K562 (cell line): ENCODE measurements at regions not wholly inside any gene's neighbourhood (a gene's known extent, or its start where the extent isn't known, plus 50 kb on each side); places are given as distances from the start of the nearest gene placed in this dataset.

Source experiments
- ATAC-seq: fragments of 200-7000 bp; cut with Tn5 transposase; 3 replicates; pipeline ENCODE4 v1.9.1; 2020; ENCODE audit warnings: moderate library complexity
- BruUV-seq: library from RNA; stranded (reverse); fragments of 400-500 nt; replicated peaks from 2 replicates; lab custom pipeline; 2021; lab: Mats Ljungman, UMichigan
- CTCF ChIA-PET: fragments of 300-600 bp; formaldehyde crosslinking; extraction: SDS; loops from one replicate; lab custom pipeline; 2021; ENCODE audit warnings: low intra/inter-chr PET ratio; lab: Yijun Ruan, JAX
- POLR2A ChIA-PET: fragments of 300-600, 350-650 bp; sonication (Branson Sonifier 250); formaldehyde crosslinking; extraction: SDS; loops from one replicate; lab custom pipeline; 2021; ENCODE audit warnings: antibody characterized with exemption, inconsistent platforms; lab: Yijun Ruan, JAX
- DNase-seq, 4 experiments: peaks; one replicate each; pipeline versions ENCODE4 v3.0.0 to v3.0.0-alpha.2; 2011 to 2018; ENCODE audit warnings: low spot score in 3 of 4, mixed read lengths in 3 of 4; ENCODE audit errors: extremely low read depth in 1 of 4
- FAIRE-seq: peaks from 2 replicates; lab custom pipeline; 2011; peaks lifted over from hg19 to GRCh38; lab: Jason Lieb, UNC
- H2AFZ ChIP-seq: 2 replicates; pipeline ENCODE4 v1.6.0; 2011; ENCODE audit warnings: low read depth, low read length, control low read depth, inconsistent platforms
- H3K27ac ChIP-seq: fragments of 200-600 bp; 3 replicates; pipeline ENCODE4 v1.8.0; 2011; ENCODE audit warnings: low read depth, mild to moderate bottlenecking, control low read depth, inconsistent platforms, low read length, moderate library complexity, mixed read lengths; ENCODE audit errors: extremely low read depth
- H3K27me3 ChIP-seq, 2 experiments: fragments of 300-600 bp in 1 of 2; 2 replicates in 1 of 2; 3 replicates in 1 of 2; pipeline versions ENCODE4 v1.6.0 to v1.8.0; 2011; ENCODE audit warnings: inconsistent platforms in 2 of 2, low read length in 2 of 2, mild to moderate bottlenecking in 1 of 2, mixed read lengths in 1 of 2, moderate library complexity in 1 of 2; ENCODE audit not compliant: control insufficient read depth in 2 of 2, insufficient read depth in 2 of 2
- H3K36me3 ChIP-seq: fragments of 300-600 bp; 3 replicates; pipeline ENCODE4 v1.8.0; 2011; ENCODE audit warnings: mild to moderate bottlenecking, low read length, inconsistent platforms; ENCODE audit not compliant: control insufficient read depth, insufficient read depth
- H3K4me1 ChIP-seq, 2 experiments: fragments of 200-600 bp in 1 of 2; replicated peaks in 1 of 2; 2 replicates in 1 of 2; 3 replicates in 1 of 2; pipeline versions ENCODE4 v1.5.1 to v1.8.0; 2011; ENCODE audit warnings: inconsistent platforms in 2 of 2, low read length in 2 of 2, mild to moderate bottlenecking in 1 of 2, mixed read lengths in 1 of 2, moderate library complexity in 1 of 2; ENCODE audit not compliant: control insufficient read depth in 2 of 2, insufficient read depth in 2 of 2
- H3K4me2 ChIP-seq: 2 replicates; pipeline ENCODE4 v1.6.1; 2011; ENCODE audit warnings: low read length, control low read depth, inconsistent platforms, mixed read lengths; ENCODE audit not compliant: insufficient read depth
- H3K4me3 ChIP-seq: fragments of 200-600 bp; sonication (generic), shearing (Covaris generic); 2 replicates; pipeline ENCODE4 v1.5.1; 2016; ENCODE audit warnings: control low read depth, inconsistent platforms
- H3K79me2 ChIP-seq: fragments of 200-600 bp; 3 replicates; pipeline ENCODE4 v1.8.0; 2011; ENCODE audit warnings: low read length, inconsistent platforms; ENCODE audit not compliant: control insufficient read depth, insufficient read depth
- H3K9ac ChIP-seq, 2 experiments: 2 replicates each; pipeline versions ENCODE4 v1.6.0 to v1.6.1; 2011; ENCODE audit warnings: low read depth in 2 of 2, low read length in 2 of 2, control low read depth in 1 of 2, inconsistent platforms in 1 of 2, mild to moderate bottlenecking in 1 of 2, mixed read lengths in 1 of 2; ENCODE audit not compliant: insufficient read depth in 1 of 2
- H3K9me1 ChIP-seq: one replicate; pipeline ENCODE4 v1.6.0; 2011; ENCODE audit warnings: inconsistent platforms, mild to moderate bottlenecking, low read length, moderate library complexity; ENCODE audit not compliant: control insufficient read depth, insufficient read depth
- H3K9me3 ChIP-seq: replicated peaks from 2 replicates; pipeline ENCODE4 v1.5.1; 2011; ENCODE audit warnings: low read depth, low read length, inconsistent platforms; ENCODE audit not compliant: control insufficient read depth, insufficient read depth
- H4K20me1 ChIP-seq: replicated peaks from 2 replicates; pipeline ENCODE4 v1.6.1; 2011; ENCODE audit warnings: low read length, inconsistent platforms, mixed read lengths; ENCODE audit not compliant: control insufficient read depth, insufficient read depth
- BACH1 ChIP-seq: fragments of 200-800 bp; sonication (Bioruptor generic); IDR thresholded peaks from 2 replicates; pipeline ENCODE4 v1.6.1; 2016; ENCODE audit warnings: missing genetic modification characterization, missing compliant biosample characterization
- GABPB2 ChIP-seq: fragments of 250-450 bp; sonication (Bioruptor Pico); conservative IDR thresholded peaks from 2 replicates; pipeline ENCODE4 v1.5.1; 2021; ENCODE audit warnings: mild to moderate bottlenecking
- LEF1 ChIP-seq: fragments of 450-650 bp; IDR thresholded peaks from 2 replicates; pipeline ENCODE4 v1.6.1; 2016; ENCODE audit warnings: mild to moderate bottlenecking
- MYBL2 ChIP-seq, 2 experiments: fragments of 450-650 bp in 1 of 2; sonication (generic) in 1 of 2; formaldehyde crosslinking in 1 of 2; IDR thresholded peaks; 2 replicates each; pipeline versions ENCODE4 v1.6.1 to v1.8.1; 2017 to 2022; ENCODE audit warnings: borderline replicate concordance in 1 of 2, inconsistent platforms in 1 of 2, low read depth in 1 of 2, mild to moderate bottlenecking in 1 of 2, missing genetic modification reagents in 1 of 2, moderate library complexity in 1 of 2
- NONO ChIP-seq, 2 experiments: fragments of 200-400 bp in 1 of 2; fragments of 450-650 bp in 1 of 2; formaldehyde crosslinking in 1 of 2; IDR thresholded peaks; 2 replicates each; pipeline ENCODE4 v1.6.1; 2017; ENCODE audit warnings: low read depth in 2 of 2, mild to moderate bottlenecking in 2 of 2, moderate library complexity in 2 of 2, low read length in 1 of 2
- PCBP1 ChIP-seq: fragments of 200-400 bp; formaldehyde crosslinking; IDR thresholded peaks from 2 replicates; pipeline ENCODE4 v1.6.1; 2018; ENCODE audit warnings: mild to moderate bottlenecking, low read depth, low read length; ENCODE audit not compliant: poor library complexity, severe bottlenecking
- POLR3A ChIP-seq: IDR thresholded peaks from 2 replicates; pipeline ENCODE4 v1.6.1; 2011; ENCODE audit warnings: borderline replicate concordance, mild to moderate bottlenecking, moderate library complexity; ENCODE audit not compliant: insufficient read length, insufficient read depth; ENCODE audit errors: extremely low read depth
- RHOXF2B ChIP-seq: fragments of 250-450 bp; sonication (Bioruptor Pico); conservative IDR thresholded peaks from 2 replicates; pipeline ENCODE4 v1.5.1; 2021
- SRF ChIP-seq, 2 experiments: fragments of 250-450, 450-650 bp in 1 of 2; sonication (Bioruptor Pico) in 1 of 2; sonication (generic) in 1 of 2; formaldehyde crosslinking; IDR thresholded peaks; 2 replicates each; pipeline versions ENCODE4 v1.5.0 to v1.5.1; 2020 to 2022; ENCODE audit warnings: mild to moderate bottlenecking in 1 of 2, missing genetic modification reagents in 1 of 2
- SUPT5H ChIP-seq: fragments of 450-650 bp; IDR thresholded peaks from 2 replicates; pipeline ENCODE4 v1.6.1; 2016
- ZFP30 ChIP-seq: fragments of 250-450 bp; sonication (Bioruptor Pico); IDR thresholded peaks from 2 replicates; pipeline ENCODE4 v1.8.0; 2022; ENCODE audit warnings: moderate library complexity, mild to moderate bottlenecking, inconsistent platforms, borderline replicate concordance
- ZFX ChIP-seq: sonication (generic); formaldehyde crosslinking; IDR thresholded peaks from 2 replicates; pipeline ENCODE4 v1.8.0; 2022; ENCODE audit warnings: mild to moderate bottlenecking, missing genetic modification reagents, moderate library complexity
- ZKSCAN1 ChIP-seq: fragments of 150-350 bp; IDR thresholded peaks from 2 replicates; pipeline ENCODE4 v1.6.1; 2016; ENCODE audit warnings: low read depth, low read length
- ZNF146 ChIP-seq: IDR thresholded peaks from one replicate; pipeline ENCODE4 v1.6.1; 2018; ENCODE audit warnings: missing compliant biosample characterization; ENCODE audit not compliant: unreplicated experiment
- ZNF696 ChIP-seq: fragments of 250-450 bp; sonication (Bioruptor Pico); conservative IDR thresholded peaks from 2 replicates; pipeline ENCODE4 v1.4.0; 2020; ENCODE audit warnings: mild to moderate bottlenecking, moderate library complexity
- in situ Hi-C: fragments of 300-500 bp; cut with MboI; formaldehyde crosslinking; loops from 4 replicates; pipeline ENCODE4 v1.15.0; 2018; ENCODE audit warnings: inconsistent platforms, mixed read lengths
- intact Hi-C: fragments of 100-400 bp; cut with micrococcal nuclease; formaldehyde crosslinking; loops from 2 replicates; pipeline ENCODE4 v1.14.2; 2022
- TF ChIP-seq, protein P1 (sequence below): fragments of 150-350 bp; conservative IDR thresholded peaks from 2 replicates; pipeline ENCODE4 v1.6.1; 2014; ENCODE audit warnings: low read length

DNA sequence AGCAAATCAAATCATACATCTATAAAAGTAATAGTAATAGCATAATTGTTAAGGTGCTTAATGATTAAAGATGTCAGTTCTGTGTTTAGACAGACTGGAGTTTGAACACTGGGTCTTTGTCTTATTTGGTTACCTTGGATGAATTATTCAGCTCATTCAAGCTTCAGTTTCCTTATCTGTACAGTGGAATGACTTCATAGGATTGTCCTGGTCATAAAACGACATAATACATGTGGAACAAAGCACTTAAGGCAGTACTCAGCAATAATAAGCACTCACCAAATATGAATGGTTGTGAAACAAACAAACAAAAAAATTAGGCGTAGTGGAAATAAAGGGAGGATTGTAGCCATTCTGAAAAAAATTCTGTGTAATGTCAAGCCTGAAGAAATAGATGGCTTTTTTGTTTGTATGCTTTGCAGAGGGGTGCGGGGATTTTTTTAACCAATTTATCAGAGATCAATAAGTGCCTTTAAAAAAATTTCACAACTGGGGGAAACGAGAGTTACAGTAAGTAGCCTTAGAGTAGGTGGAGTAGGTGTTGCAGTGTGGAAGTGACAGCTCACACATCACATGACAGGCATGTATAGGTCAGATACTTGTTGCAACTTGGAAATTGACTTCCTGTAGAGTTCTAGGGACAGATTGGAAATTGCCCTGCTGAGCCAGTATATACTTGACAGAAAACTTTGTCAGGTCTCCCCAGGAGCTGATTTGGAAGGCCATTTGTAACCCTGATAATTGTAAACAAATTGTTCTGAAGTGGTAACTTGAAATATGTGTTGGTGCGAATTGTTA is 157.7 kb downstream of the SLC15A5 start (continued):
- TF ChIP-seq, protein P1, sequence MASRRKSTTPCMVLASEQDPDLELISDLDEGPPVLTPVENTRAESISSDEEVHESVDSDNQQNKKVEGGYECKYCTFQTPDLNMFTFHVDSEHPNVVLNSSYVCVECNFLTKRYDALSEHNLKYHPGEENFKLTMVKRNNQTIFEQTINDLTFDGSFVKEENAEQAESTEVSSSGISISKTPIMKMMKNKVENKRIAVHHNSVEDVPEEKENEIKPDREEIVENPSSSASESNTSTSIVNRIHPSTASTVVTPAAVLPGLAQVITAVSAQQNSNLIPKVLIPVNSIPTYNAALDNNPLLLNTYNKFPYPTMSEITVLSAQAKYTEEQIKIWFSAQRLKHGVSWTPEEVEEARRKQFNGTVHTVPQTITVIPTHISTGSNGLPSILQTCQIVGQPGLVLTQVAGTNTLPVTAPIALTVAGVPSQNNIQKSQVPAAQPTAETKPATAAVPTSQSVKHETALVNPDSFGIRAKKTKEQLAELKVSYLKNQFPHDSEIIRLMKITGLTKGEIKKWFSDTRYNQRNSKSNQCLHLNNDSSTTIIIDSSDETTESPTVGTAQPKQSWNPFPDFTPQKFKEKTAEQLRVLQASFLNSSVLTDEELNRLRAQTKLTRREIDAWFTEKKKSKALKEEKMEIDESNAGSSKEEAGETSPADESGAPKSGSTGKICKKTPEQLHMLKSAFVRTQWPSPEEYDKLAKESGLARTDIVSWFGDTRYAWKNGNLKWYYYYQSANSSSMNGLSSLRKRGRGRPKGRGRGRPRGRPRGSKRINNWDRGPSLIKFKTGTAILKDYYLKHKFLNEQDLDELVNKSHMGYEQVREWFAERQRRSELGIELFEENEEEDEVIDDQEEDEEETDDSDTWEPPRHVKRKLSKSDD: no peak
- TF ChIP-seq BACH1 (tag) (no peak), ZFP30 (no peak)

DNA sequence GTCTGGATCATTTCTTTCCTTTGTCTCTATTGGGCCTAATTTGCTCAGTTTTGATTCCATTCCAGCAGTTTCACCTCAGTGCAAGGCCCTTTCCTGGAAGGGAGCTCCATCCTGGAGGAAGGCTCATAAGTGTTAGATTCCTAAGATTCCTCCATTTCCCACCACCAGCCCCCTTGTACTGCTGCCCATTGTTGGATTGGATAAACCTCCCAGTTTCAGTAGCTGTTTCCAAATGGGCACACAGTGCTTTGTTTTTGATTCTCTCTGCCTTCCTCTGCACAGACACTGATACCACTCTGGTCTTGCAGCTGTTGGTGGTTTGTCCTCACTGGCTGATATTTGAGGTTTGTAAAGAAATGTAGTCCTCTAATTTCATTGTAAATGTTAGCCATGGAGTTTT is 158.9 kb downstream of the SLC15A5 start:
- TF ChIP-seq SRF (CRISPR knock-in tag; IDR thresholded peaks at IDR 0.05) (no peak), ZKSCAN1 (no peak), RHOXF2B (no peak), GABPB2 (CRISPR knock-in tag) (no peak), ZNF146 (CRISPR knock-in tag) (no peak), ZNF696 (no peak), LEF1 (no peak), PCBP1 (no peak), ZFX (CRISPR knock-in tag) (no peak), POLR3A (no peak), SUPT5H (no peak), MYBL2 (IDR thresholded peaks at IDR 0.05; ENCODE audit: low read depth) (no peak), MYBL2 (CRISPR knock-in tag; IDR thresholded peaks at IDR 0.05; ENCODE audit: borderline replicate concordance) (no peak), NONO (IDR thresholded peaks at IDR 0.05; ENCODE audit: low read depth in 2 of 2, low read length in 1 of 2) (no peak)
- CTCF ChIA-PET: no interaction called here
- Histone ChIP-seq H4K20me1 (no peaks in the 10 kb centered on the region), H3K27ac (no peak overlapping the region), H3K4me3 (no peak overlapping the region), H3K9me1 (no peaks in the 10 kb centered on the region), H2AFZ (no peak overlapping the region), H3K9me3 (no peaks in the 10 kb centered on the region), H3K79me2 (no peaks in the 10 kb centered on the region), H3K36me3 (no peaks in the 10 kb centered on the region), H3K4me2 (no peak overlapping the region), H3K9ac (no peak overlapping the region), H3K27me3 (no peaks in the 10 kb centered on the region), H3K4me1 (no peaks in the 10 kb centered on the region)
- POLR2A ChIA-PET: no interaction called here
- DNase-seq (no peak), FAIRE-seq (no peak), ATAC-seq (no peak)
- BruUV-seq: no TSS peak
- intact Hi-C loops (no loop called here), in situ Hi-C loops (no loop called here)
